ENCODE measurements at regions not wholly inside any gene's neighbourhood (a gene's known extent, or its start where the extent isn't known, plus 50 kb on each side); places are given as distances from the start of the nearest gene placed in this dataset.

DNA sequence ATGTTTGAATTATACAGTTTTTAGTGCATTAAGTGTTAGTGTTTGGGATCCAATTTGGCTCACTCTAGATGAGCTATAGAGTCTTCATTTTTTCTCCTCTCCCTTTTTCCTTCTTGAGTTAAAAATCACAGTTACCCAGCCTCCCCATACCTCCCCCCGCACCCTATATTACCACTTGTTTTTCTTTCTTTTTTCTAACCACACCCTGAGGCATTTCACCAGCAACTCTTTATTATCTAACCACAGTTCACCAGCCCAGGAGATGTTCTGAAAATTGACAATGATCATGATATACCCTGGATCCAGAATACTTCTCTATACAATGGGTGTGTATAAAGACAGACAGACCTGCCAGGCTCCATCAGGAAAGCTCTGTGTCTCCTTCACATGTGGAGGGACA, 86.5 kb upstream of the UBL3 start:
- Histone ChIP-seq H2BK5ac (ENCODE audit: low read depth, low read length) (no peak overlapping the region), H3K36me3 (ENCODE audit: control insufficient read depth in 2 of 4, insufficient read depth in 4 of 4, low read length in 3 of 4) (no peaks in the 10 kb centered on the region), H3K4me2 (ENCODE audit: insufficient read depth in 1 of 2, low read depth in 2 of 2, low read length in 2 of 2) (no peak overlapping the region), H3K56ac (replicated peaks; ENCODE audit: insufficient read length, low read depth, low read length) (no peak overlapping the region), H3K14ac (ENCODE audit: insufficient read length) (no peak overlapping the region), H3K79me1 (ENCODE audit: low read depth, low read length) (no peaks in the 10 kb centered on the region), H2BK20ac (ENCODE audit: low read length) (peak overlapping the region; percentile 15; the same call in 1 of the 2 replicates), H2AFZ (ENCODE audit: low read length) (no peak overlapping the region), H4K8ac (ENCODE audit: extremely low read depth, insufficient read depth, low read length) (no peak overlapping the region), H3K23ac (ENCODE audit: insufficient read length) (no peak overlapping the region), H2BK15ac (ENCODE audit: low read length) (no peak overlapping the region), H3K4me1 (replicated peaks in 1 of 4; ENCODE audit: control insufficient read depth in 3 of 4, insufficient read depth in 4 of 4, low read length in 3 of 4) (peaks cover 2 to 20% (median 10%) of the 10 kb centered on the region in 4 experiments; a peak in 6 of 7 replicates), H3K4me3 (ENCODE audit: extremely low read depth in 1 of 4, insufficient read depth in 2 of 4, low read depth in 3 of 4, low read length in 4 of 4) (no peak overlapping the region), H3K23me2 (ENCODE audit: low read depth, low read length) (no peaks in the 10 kb centered on the region; the same call in 1 of the 2 replicates), H4K91ac (replicated peaks; ENCODE audit: insufficient read length, low read length) (no peak overlapping the region), H4K20me1 (replicated peaks in 1 of 2; ENCODE audit: control insufficient read depth in 1 of 2, insufficient read depth in 2 of 2, low read length in 2 of 2) (no peaks in the 10 kb centered on the region), H3K4ac (replicated peaks; ENCODE audit: insufficient read length, low read depth, low read length) (no peak overlapping the region), H2AK5ac (ENCODE audit: low read depth, low read length) (no peak overlapping the region), H3K27me3 (replicated peaks in 1 of 4; ENCODE audit: control insufficient read depth in 3 of 4, extremely low read depth in 1 of 4, insufficient read depth in 3 of 4, low read length in 3 of 4) (peaks cover 0 to 9% (median 8%) of the 10 kb centered on the region in 4 experiments; a peak in 3 of 7 replicates), H3K9ac (replicated peaks in 1 of 4; ENCODE audit: extremely low read depth in 1 of 4, low read depth in 3 of 4, low read length in 3 of 4) (no peak overlapping the region), H3K9me3 (ENCODE audit: insufficient read depth in 2 of 2, low read depth in 1 of 2, low read length in 1 of 2) (no peaks in the 10 kb centered on the region), H3K27ac (ENCODE audit: low read depth, low read length) (no peak overlapping the region), H2BK120ac (replicated peaks; ENCODE audit: low read depth, low read length) (no peak overlapping the region), H3K79me2 (ENCODE audit: control insufficient read depth in 1 of 2, insufficient read depth in 2 of 2, low read length in 2 of 2) (no peaks in the 10 kb centered on the region), H4K5ac (ENCODE audit: insufficient read length, low read depth, low read length) (no peak overlapping the region), H2BK12ac (ENCODE audit: low read depth, low read length) (no peak overlapping the region), H3K18ac (ENCODE audit: extremely low read depth, low read length) (no peak overlapping the region)
- ChIA-PET POLR2A (ENCODE audit: partially characterized antibody) (interaction anchor here (1.8 kb wide), 1 partner anchor 12 kb away, joined by 5 read pairs; no protein-coding TSS in a partner anchor), CTCF (ENCODE audit: partially characterized antibody) (interaction anchor here (1.2 to 11.0 kb wide), 3 partner anchors 11 to 176 kb away, joined by 4 to 97 read pairs (median 13); no protein-coding TSS in a partner anchor)
- 88 to 100% methylated on average over 1 of the region's 1 CpG for WGBS, 2 experiments (ENCODE audit: extremely low coverage in 1 of 2, insufficient coverage in 1 of 2, insufficient read length in 1 of 2, insufficient replicate concordance in 2 of 2, low coverage in 1 of 2, low lambda C conversion rate in 2 of 2, missing lambda C conversion rate in 1 of 2)
- TF ChIP-seq CHD2 (IDR thresholded peaks at IDR 0.05; ENCODE audit: low read length) = no peak
- no peak for TF ChIP-seq RXRA (IDR thresholded peaks at IDR 0.05; ENCODE audit: insufficient read depth, low read depth, low read length)
- no peak for TF ChIP-seq EP300 (IDR thresholded peaks at IDR 0.05; ENCODE audit: borderline replicate concordance in 1 of 2, low read depth in 2 of 2, low read length in 2 of 2)
- no peak for FAIRE-seq
- no peak for DNase-seq (ENCODE audit: low read depth in 1 of 2, low spot score in 2 of 2)
